Keratinocyte (primary cell): ENCODE measurements at regions not wholly inside any gene's neighbourhood (a gene's known extent, or its start where the extent isn't known, plus 50 kb on each side); places are given as distances from the start of the nearest gene placed in this dataset.
"Not testable (repeated sequence)": the region's sequence is repeated elsewhere in the genome, so short reads cannot be mapped to it uniquely, and the experiment has no call there.

Experiments
- DNase-seq: peaks from one replicate; pipeline ENCODE4 v3.0.0-alpha.2; 2011; ENCODE audit warnings: low read depth, missing footprints, low spot score
- FAIRE-seq: peaks from 2 replicates; lab custom pipeline; 2011; peaks lifted over from hg19 to GRCh38; lab: Jason Lieb, UNC
- H2AFZ ChIP-seq: 2 replicates; pipeline ENCODE4 v1.6.0; 2012; ENCODE audit warnings: low read length, control low read depth, inconsistent platforms; ENCODE audit not compliant: control insufficient read depth
- H3K27ac ChIP-seq: 2 replicates; pipeline ENCODE4 v1.5.1; 2011; ENCODE audit warnings: low read length; ENCODE audit not compliant: control insufficient read depth, insufficient read depth
- H3K27me3 ChIP-seq: 3 replicates; pipeline ENCODE4 v1.6.0; 2011; ENCODE audit warnings: low read length; ENCODE audit not compliant: control insufficient read depth, insufficient read depth; ENCODE audit errors: extremely low read depth
- H3K36me3 ChIP-seq, 2 experiments: 2 replicates in 1 of 2; 3 replicates in 1 of 2; pipeline ENCODE4 v1.5.1; 2011; ENCODE audit warnings: low read length in 2 of 2, mild to moderate bottlenecking in 1 of 2; ENCODE audit not compliant: control insufficient read depth in 2 of 2, insufficient read depth in 2 of 2; ENCODE audit errors: extremely low read depth in 1 of 2
- H3K4me1 ChIP-seq: 3 replicates; pipeline ENCODE4 v1.5.1; 2011; ENCODE audit warnings: low read length; ENCODE audit not compliant: control insufficient read depth, insufficient read depth; ENCODE audit errors: extremely low read depth
- H3K4me2 ChIP-seq: 3 replicates; pipeline ENCODE4 v1.6.0; 2011; ENCODE audit warnings: low read depth, low read length; ENCODE audit not compliant: control insufficient read depth, insufficient read depth; ENCODE audit errors: extremely low read depth
- H3K4me3 ChIP-seq, 3 experiments: fragments of 200-600 bp in 1 of 3; sonication (generic) in 1 of 3; 2 replicates in 2 of 3; 3 replicates in 1 of 3; pipeline ENCODE4 v1.5.1; 2011 to 2016; ENCODE audit warnings: low read length in 3 of 3, mild to moderate bottlenecking in 3 of 3, control low read depth in 2 of 3, inconsistent platforms in 1 of 3, low read depth in 1 of 3, mixed read lengths in 1 of 3, mixed run types in 1 of 3, moderate library complexity in 1 of 3; ENCODE audit not compliant: control insufficient read depth in 2 of 3, insufficient read depth in 2 of 3; ENCODE audit errors: extremely low read depth in 1 of 3
- H3K79me2 ChIP-seq: 2 replicates; pipeline ENCODE4 v1.6.0; 2012; ENCODE audit warnings: low read length; ENCODE audit not compliant: control insufficient read depth, insufficient read depth
- H3K9ac ChIP-seq: 3 replicates; pipeline ENCODE4 v1.6.0; 2011; ENCODE audit warnings: low read length; ENCODE audit not compliant: control insufficient read depth, insufficient read depth; ENCODE audit errors: extremely low read depth
- H3K9me1 ChIP-seq: 3 replicates; pipeline ENCODE4 v1.6.0; 2011; ENCODE audit warnings: low read length; ENCODE audit not compliant: control insufficient read depth, insufficient read depth; ENCODE audit errors: extremely low read depth
- H3K9me3 ChIP-seq: 2 replicates; pipeline ENCODE4 v1.5.1; 2012; ENCODE audit warnings: low read depth, low read length; ENCODE audit not compliant: control insufficient read depth
- H4K20me1 ChIP-seq: 3 replicates; pipeline ENCODE4 v1.6.0; 2011; ENCODE audit warnings: low read length; ENCODE audit not compliant: control insufficient read depth, insufficient read depth; ENCODE audit errors: extremely low read depth
- EZH2 ChIP-seq: IDR thresholded peaks from one replicate; pipeline ENCODE4 v1.6.1; 2012; ENCODE audit warnings: inconsistent platforms, mild to moderate bottlenecking, low read length, moderate library complexity
- dilution Hi-C: fragments of 300-500 bp; cut with MboI; formaldehyde crosslinking; loops from one replicate; pipeline ENCODE4 v1.7.0; 2020; ENCODE audit warnings: low sequenced_read_pairs; ENCODE audit not compliant: extremely low pct_ligation_motif_present
- TF ChIP-seq, protein P1 (sequence below), 3 experiments: IDR thresholded peaks in 1 of 3; conservative IDR thresholded peaks in 1 of 3; optimal IDR thresholded peaks in 1 of 3; 2 replicates in 2 of 3; 3 replicates in 1 of 3; pipeline versions ENCODE3 to v1.5.1; 2011; ENCODE audit warnings: low read length in 3 of 3, mild to moderate bottlenecking in 3 of 3, moderate library complexity in 2 of 3, control low read depth in 1 of 3, inconsistent platforms in 1 of 3; ENCODE audit not compliant: insufficient read depth in 2 of 3; ENCODE audit errors: extremely low read depth in 1 of 3

- Histone ChIP-seq H3K27ac (no peak overlapping the region), H3K9me1 (no peaks in the 10 kb centered on the region), H3K27me3 (no peaks in the 10 kb centered on the region), H3K4me1 (no peaks in the 10 kb centered on the region), H3K9ac (no peak overlapping the region), H3K9me3 (no peaks in the 10 kb centered on the region), H2AFZ (no peak overlapping the region), H3K4me3 (no peak overlapping the region), H4K20me1 (no peaks in the 10 kb centered on the region), H3K36me3 (no peaks in the 10 kb centered on the region), H3K4me2 (no peak overlapping the region), H3K79me2 (no peaks in the 10 kb centered on the region)
- dilution Hi-C loops = no loop called here
- TF ChIP-seq EZH2 = no peak
- TF ChIP-seq, protein P1, sequence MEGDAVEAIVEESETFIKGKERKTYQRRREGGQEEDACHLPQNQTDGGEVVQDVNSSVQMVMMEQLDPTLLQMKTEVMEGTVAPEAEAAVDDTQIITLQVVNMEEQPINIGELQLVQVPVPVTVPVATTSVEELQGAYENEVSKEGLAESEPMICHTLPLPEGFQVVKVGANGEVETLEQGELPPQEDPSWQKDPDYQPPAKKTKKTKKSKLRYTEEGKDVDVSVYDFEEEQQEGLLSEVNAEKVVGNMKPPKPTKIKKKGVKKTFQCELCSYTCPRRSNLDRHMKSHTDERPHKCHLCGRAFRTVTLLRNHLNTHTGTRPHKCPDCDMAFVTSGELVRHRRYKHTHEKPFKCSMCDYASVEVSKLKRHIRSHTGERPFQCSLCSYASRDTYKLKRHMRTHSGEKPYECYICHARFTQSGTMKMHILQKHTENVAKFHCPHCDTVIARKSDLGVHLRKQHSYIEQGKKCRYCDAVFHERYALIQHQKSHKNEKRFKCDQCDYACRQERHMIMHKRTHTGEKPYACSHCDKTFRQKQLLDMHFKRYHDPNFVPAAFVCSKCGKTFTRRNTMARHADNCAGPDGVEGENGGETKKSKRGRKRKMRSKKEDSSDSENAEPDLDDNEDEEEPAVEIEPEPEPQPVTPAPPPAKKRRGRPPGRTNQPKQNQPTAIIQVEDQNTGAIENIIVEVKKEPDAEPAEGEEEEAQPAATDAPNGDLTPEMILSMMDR (optimal IDR thresholded peaks at IDR 0.05 in 1 of 3, IDR thresholded peaks at IDR 0.05 in 1 of 3, conservative IDR thresholded peaks at IDR 0.05 in 1 of 3; ENCODE audit: extremely low read depth in 1 of 3, insufficient read depth in 2 of 3, low read length in 3 of 3) = no peak
- DNase-seq (no peak), FAIRE-seq (no peak)
Observed at GRCh38 chr2:8249769-8250168, 432.1 kb upstream of the ID2 start.

DNA sequence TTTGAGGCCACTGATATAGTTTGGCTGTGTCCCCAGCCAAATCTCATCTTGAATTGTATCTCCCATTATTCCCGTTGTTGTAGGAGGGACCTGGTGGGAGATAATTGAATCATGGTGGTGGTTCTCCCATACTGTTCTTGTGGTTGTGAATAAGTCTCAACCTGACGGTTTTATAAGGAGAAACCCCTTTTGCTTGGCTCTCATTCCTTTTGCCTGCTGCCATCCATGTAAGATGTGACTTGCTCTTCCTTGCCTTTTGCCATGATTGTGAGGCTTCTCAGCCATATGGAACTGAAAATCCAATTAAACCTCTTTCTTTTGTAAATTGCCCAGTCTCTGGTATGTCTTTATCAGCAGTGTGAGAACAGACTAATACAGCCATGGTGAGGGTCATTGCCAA lies 431.6 kb upstream of the ID2 start:
- H3K4me3 ChIP-seq, H3K9me3 ChIP-seq, H3K4me2 ChIP-seq, FAIRE-seq, H3K9me1 ChIP-seq, H3K4me1 ChIP-seq, DNase-seq, dilution Hi-C loops, H2AFZ ChIP-seq, H3K27ac ChIP-seq, H4K20me1 ChIP-seq, H3K36me3 ChIP-seq, H3K9ac ChIP-seq, H3K27me3 ChIP-seq, H3K79me2 ChIP-seq: not testable (repeated sequence)

DNA sequence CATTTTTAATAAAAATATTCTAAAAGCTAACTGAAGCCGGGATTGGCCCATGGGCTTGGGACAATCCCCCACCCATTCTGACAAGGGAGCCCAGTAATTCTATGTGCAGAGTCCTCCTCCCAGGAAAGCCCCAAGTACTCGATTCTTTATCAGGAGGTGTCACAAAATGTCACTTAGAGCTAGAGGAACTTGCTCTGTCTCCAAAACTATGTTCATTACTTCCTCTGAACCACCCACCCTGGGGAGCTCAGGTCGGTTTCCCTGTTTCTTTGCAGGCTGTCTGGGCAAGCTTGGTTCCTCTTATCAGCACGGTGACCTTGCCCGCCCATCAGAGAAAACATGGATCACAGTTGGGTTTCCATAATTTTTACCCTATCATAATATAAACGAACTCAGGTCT lies 430.6 kb upstream of the ID2 start:
- FAIRE-seq (no peak), DNase-seq (no peak)
- Histone ChIP-seq H3K4me3 (no peak overlapping the region), H3K9ac (no peak overlapping the region), H4K20me1 (no peaks in the 10 kb centered on the region), H3K9me1 (no peaks in the 10 kb centered on the region), H3K27me3 (no peaks in the 10 kb centered on the region), H2AFZ (no peak overlapping the region), H3K27ac (no peak overlapping the region), H3K4me2 (no peak overlapping the region), H3K36me3 (no peaks in the 10 kb centered on the region), H3K9me3 (no peaks in the 10 kb centered on the region), H3K4me1 (no peaks in the 10 kb centered on the region), H3K79me2 (no peaks in the 10 kb centered on the region)
- TF ChIP-seq, protein P1 (optimal IDR thresholded peaks at IDR 0.05 in 1 of 3, IDR thresholded peaks at IDR 0.05 in 1 of 3, conservative IDR thresholded peaks at IDR 0.05 in 1 of 3; ENCODE audit: extremely low read depth in 1 of 3, insufficient read depth in 2 of 3, low read length in 3 of 3) = no peak
- no peak for TF ChIP-seq EZH2
- dilution Hi-C loops = no loop called here
